ENCODE measurements at regions not wholly inside any gene's neighbourhood (a gene's known extent, or its start where the extent isn't known, plus 50 kb on each side); places are given as distances from the start of the nearest gene placed in this dataset.
"Not testable (repeated sequence)": the region's sequence is repeated elsewhere in the genome, so short reads cannot be mapped to it uniquely, and the experiment has no call there.

GRCh38 chr5:87777877-87778276, 365.1 kb upstream of the CCNH start:
- Histone ChIP-seq H2AFZ (ENCODE audit: low read length) (no peak overlapping the region), H3K4me2 (ENCODE audit: low read length) (no peak overlapping the region), H3K9me3 (ENCODE audit: low read length) (no peaks in the 10 kb centered on the region), H3K4me1 (ENCODE audit: insufficient read depth, low read length, poor library complexity, severe bottlenecking) (no peaks in the 10 kb centered on the region), H3K4me3 (ENCODE audit: low read depth, low read length, poor library complexity, severe bottlenecking) (no peak overlapping the region), H3K36me3 (ENCODE audit: insufficient read depth, low read length) (no peaks in the 10 kb centered on the region), H4K20me1 (ENCODE audit: insufficient read depth, low read length) (no peaks in the 10 kb centered on the region), H3K79me2 (ENCODE audit: insufficient read depth, low read depth, low read length) (no peaks in the 10 kb centered on the region), H3K27ac (ENCODE audit: low read depth, low read length, poor library complexity, severe bottlenecking) (no peak overlapping the region), H3K9me2 (ENCODE audit: insufficient read depth, low read length) (no peaks in the 10 kb centered on the region)
- BruUV-seq (replicated peaks) = no TSS peak
- POLR2A ChIA-PET = no interaction called here
- CTCF ChIA-PET (ENCODE audit: unreplicated experiment) = no interaction called here
- TF ChIP-seq EZH2phosphoT487 (IDR thresholded peaks at IDR 0.05; ENCODE audit: borderline replicate concordance, low read depth, low read length) = no peak
- no peak for TF ChIP-seq CTCF (conservative IDR thresholded peaks at IDR 0.05; ENCODE audit: low read length)
- no peak for DNase-seq (ENCODE audit: low spot score)
- intact Hi-C loops (cut with micrococcal nuclease; ENCODE audit: unreplicated experiment) = no loop called here

GRCh38 chr5:87776785-87777184, 364.1 kb upstream of the CCNH start:
- no peaks in the 10 kb centered on the region for H3K4me1 ChIP-seq (ENCODE audit: insufficient read depth, low read length, poor library complexity, severe bottlenecking)
- no peaks in the 10 kb centered on the region for H3K9me3 ChIP-seq (ENCODE audit: low read length)
- no peak overlapping the region for H3K4me3 ChIP-seq (ENCODE audit: low read depth, low read length, poor library complexity, severe bottlenecking)
- POLR2A ChIA-PET = interaction anchor here (0.7 kb wide), 1 partner anchor 817 kb away, joined by 4 read pairs; no protein-coding TSS in a partner anchor
- no peak overlapping the region for H2AFZ ChIP-seq (ENCODE audit: low read length)
- H3K79me2 ChIP-seq (ENCODE audit: insufficient read depth, low read depth, low read length) = no peaks in the 10 kb centered on the region
- intact Hi-C loops (cut with micrococcal nuclease; ENCODE audit: unreplicated experiment) = no loop called here
- H3K9me2 ChIP-seq (ENCODE audit: insufficient read depth, low read length) = no peaks in the 10 kb centered on the region
- DNase-seq (ENCODE audit: low spot score) = no peak
- CTCF ChIA-PET (ENCODE audit: unreplicated experiment) = no interaction called here
- no peak for TF ChIP-seq CTCF (conservative IDR thresholded peaks at IDR 0.05; ENCODE audit: low read length)
- no peak for TF ChIP-seq EZH2phosphoT487 (IDR thresholded peaks at IDR 0.05; ENCODE audit: borderline replicate concordance, low read depth, low read length)
- H3K36me3 ChIP-seq (ENCODE audit: insufficient read depth, low read length) = no peaks in the 10 kb centered on the region
- H3K27ac ChIP-seq (ENCODE audit: low read depth, low read length, poor library complexity, severe bottlenecking) = no peak overlapping the region
- no TSS peak for BruUV-seq (replicated peaks)
- no peak overlapping the region for H3K4me2 ChIP-seq (ENCODE audit: low read length)
- no peaks in the 10 kb centered on the region for H4K20me1 ChIP-seq (ENCODE audit: insufficient read depth, low read length)

- H4K20me1 ChIP-seq (ENCODE audit: insufficient read depth, low read length); CTCF ChIA-PET (ENCODE audit: unreplicated experiment); H3K4me3 ChIP-seq (ENCODE audit: low read depth, low read length, poor library complexity, severe bottlenecking); DNase-seq (ENCODE audit: low spot score); H3K4me2 ChIP-seq (ENCODE audit: low read length); H3K9me3 ChIP-seq (ENCODE audit: low read length); intact Hi-C loops (cut with micrococcal nuclease; ENCODE audit: unreplicated experiment); H3K9me2 ChIP-seq (ENCODE audit: insufficient read depth, low read length); BruUV-seq (replicated peaks); H3K79me2 ChIP-seq (ENCODE audit: insufficient read depth, low read depth, low read length); H2AFZ ChIP-seq (ENCODE audit: low read length); H3K27ac ChIP-seq (ENCODE audit: low read depth, low read length, poor library complexity, severe bottlenecking); H3K36me3 ChIP-seq (ENCODE audit: insufficient read depth, low read length); H3K4me1 ChIP-seq (ENCODE audit: insufficient read depth, low read length, poor library complexity, severe bottlenecking): not testable (repeated sequence)
- POLR2A ChIA-PET = interaction anchor here (0.7 kb wide), 1 partner anchor 818 kb away, joined by 4 read pairs; no protein-coding TSS in a partner anchor
Measured at GRCh38 chr5:87776302-87776701, 363.6 kb upstream of the CCNH start.

Data from OCI-LY7 (cell line).